Femur (tissue), 1 donor: ENCODE measurements at regions not wholly inside any gene's neighbourhood (a gene's known extent, or its start where the extent isn't known, plus 50 kb on each side); places are given as distances from the start of the nearest gene placed in this dataset.
"Not testable (repeated sequence)": the region's sequence is repeated elsewhere in the genome, so short reads cannot be mapped to it uniquely, and the experiment has no call there.

ENCODE experiments used
- DNase-seq: peaks from one replicate; pipeline ENCODE4 v3.0.0-alpha.2; 2017

GRCh38 chr7:79709574-79710409 lies 256.3 kb upstream of the MAGI2 start:
- DNase-seq, result no peak

- no peak for DNase-seq
These were observed 248.6 kb upstream of the MAGI2 start for GRCh38 chr7:79702116-79702515.

- DNase-seq, result no peak
These were observed 238.5 kb upstream of the MAGI2 start for GRCh38 chr7:79692015-79692414.

- no peak for DNase-seq
These were observed 237.6 kb upstream of the MAGI2 start for GRCh38 chr7:79691074-79691473.

GRCh38 chr7:79684384-79684783 lies 230.9 kb upstream of the MAGI2 start:
- DNase-seq, result no peak

- no peak for DNase-seq
These were observed 230.4 kb upstream of the MAGI2 start for GRCh38 chr7:79683916-79684315.

GRCh38 chr7:79683185-79683890 lies 229.9 kb upstream of the MAGI2 start:
- DNase-seq, result no peak

GRCh38 chr7:79681454-79681853 lies 228.0 kb upstream of the MAGI2 start:
- no peak for DNase-seq

- DNase-seq, result no peak
These were observed 220.5 kb upstream of the MAGI2 start for GRCh38 chr7:79673969-79674368.

GRCh38 chr7:79673421-79673820 lies 220.0 kb upstream of the MAGI2 start:
- DNase-seq, result no peak

- DNase-seq, result no peak
These were observed 214.8 kb upstream of the MAGI2 start for GRCh38 chr7:79668292-79668691.

- DNase-seq, result no peak
These were observed 213.0 kb upstream of the MAGI2 start for GRCh38 chr7:79666472-79666871.

GRCh38 chr7:79664884-79665676 lies 211.6 kb upstream of the MAGI2 start:
- no peak for DNase-seq

GRCh38 chr7:79658304-79658703 lies 204.8 kb upstream of the MAGI2 start:
- DNase-seq, result no peak

- no peak for DNase-seq
These were observed 199.7 kb upstream of the MAGI2 start for GRCh38 chr7:79653136-79653631.

- no peak for DNase-seq
These were observed 199.2 kb upstream of the MAGI2 start for GRCh38 chr7:79652619-79653018.

GRCh38 chr7:79647711-79648110 lies 194.2 kb upstream of the MAGI2 start:
- DNase-seq, result no peak

GRCh38 chr7:79646278-79646677 lies 192.8 kb upstream of the MAGI2 start:
- DNase-seq, result no peak

GRCh38 chr7:79636849-79637248 lies 183.4 kb upstream of the MAGI2 start:
- DNase-seq, result no peak

GRCh38 chr7:79625921-79626320 lies 172.5 kb upstream of the MAGI2 start:
- not testable (repeated sequence) for DNase-seq

- DNase-seq, result no peak
These were observed 170.9 kb upstream of the MAGI2 start for GRCh38 chr7:79624336-79624735.

- DNase-seq, result no peak
These were observed 169.3 kb upstream of the MAGI2 start for GRCh38 chr7:79622781-79623180.

- DNase-seq, result no peak
These were observed 166.8 kb upstream of the MAGI2 start for GRCh38 chr7:79620291-79620690.
